Osteoblast (primary cell): ENCODE measurements at regions not wholly inside any gene's neighbourhood (a gene's known extent, or its start where the extent isn't known, plus 50 kb on each side); places are given as distances from the start of the nearest gene placed in this dataset. TPM values are rescaled to one million over a fixed set of nuclear protein-coding genes. Genes with fewer than 3 reads are reported as not detected.

Source experiments
- DNase-seq: peaks from one replicate; pipeline ENCODE4 v3.0.0; 2011; ENCODE audit warnings: low spot score, mixed read lengths; ENCODE audit not compliant: insufficient read length; ENCODE audit errors: missing footprints
- H2AFZ ChIP-seq: 2 replicates; pipeline ENCODE4 v1.6.0; 2011; ENCODE audit warnings: mild to moderate bottlenecking, low read length
- H3K27ac ChIP-seq: 2 replicates; pipeline ENCODE4 v1.5.1; 2011; ENCODE audit warnings: mild to moderate bottlenecking, low read depth, low read length, moderate library complexity
- H3K27me3 ChIP-seq: 2 replicates; pipeline ENCODE4 v1.6.0; 2012; ENCODE audit warnings: mild to moderate bottlenecking, control low read depth, inconsistent platforms, low read length, moderate library complexity; ENCODE audit not compliant: insufficient read depth
- H3K36me3 ChIP-seq: 2 replicates; pipeline ENCODE4 v1.5.1; 2011; ENCODE audit warnings: mild to moderate bottlenecking, low read length, control low read depth, moderate library complexity; ENCODE audit not compliant: insufficient read depth
- H3K4me1 ChIP-seq: 2 replicates; pipeline ENCODE4 v1.5.1; 2011; ENCODE audit warnings: mild to moderate bottlenecking, low read length, control low read depth, moderate library complexity; ENCODE audit not compliant: insufficient read depth
- H3K4me2 ChIP-seq: 2 replicates; pipeline ENCODE4 v1.6.0; 2011; ENCODE audit warnings: mild to moderate bottlenecking, low read length; ENCODE audit not compliant: insufficient read depth
- H3K4me3 ChIP-seq: fragments of 200-600 bp; sonication (generic); 3 replicates; pipeline ENCODE4 v1.5.1; 2012; ENCODE audit warnings: mild to moderate bottlenecking, low read length, inconsistent platforms; ENCODE audit not compliant: insufficient read depth
- H3K79me2 ChIP-seq: 2 replicates; pipeline ENCODE4 v1.6.0; 2012; ENCODE audit warnings: mild to moderate bottlenecking, low read length, control low read depth, inconsistent platforms; ENCODE audit not compliant: insufficient read depth
- H3K9me3 ChIP-seq: 2 replicates; pipeline ENCODE4 v1.5.1; 2011; ENCODE audit warnings: low read depth, low read length, control low read depth
- H4K20me1 ChIP-seq: 2 replicates; pipeline ENCODE4 v1.6.0; 2012; ENCODE audit warnings: mild to moderate bottlenecking, low read length, control low read depth; ENCODE audit not compliant: insufficient read depth
- CTCF ChIP-seq: IDR thresholded peaks from 2 replicates; pipeline ENCODE4 v1.5.1; 2011; ENCODE audit warnings: mild to moderate bottlenecking, low read depth, low read length, moderate library complexity; ENCODE audit errors: extremely low read depth
- small RNA-seq: library from RNA; depleted of rRNA; stranded (forward); fragments of <200 nt; gene quantifications from one replicate; pipeline ENCODE3, GENCODE V24; 2012

DNA sequence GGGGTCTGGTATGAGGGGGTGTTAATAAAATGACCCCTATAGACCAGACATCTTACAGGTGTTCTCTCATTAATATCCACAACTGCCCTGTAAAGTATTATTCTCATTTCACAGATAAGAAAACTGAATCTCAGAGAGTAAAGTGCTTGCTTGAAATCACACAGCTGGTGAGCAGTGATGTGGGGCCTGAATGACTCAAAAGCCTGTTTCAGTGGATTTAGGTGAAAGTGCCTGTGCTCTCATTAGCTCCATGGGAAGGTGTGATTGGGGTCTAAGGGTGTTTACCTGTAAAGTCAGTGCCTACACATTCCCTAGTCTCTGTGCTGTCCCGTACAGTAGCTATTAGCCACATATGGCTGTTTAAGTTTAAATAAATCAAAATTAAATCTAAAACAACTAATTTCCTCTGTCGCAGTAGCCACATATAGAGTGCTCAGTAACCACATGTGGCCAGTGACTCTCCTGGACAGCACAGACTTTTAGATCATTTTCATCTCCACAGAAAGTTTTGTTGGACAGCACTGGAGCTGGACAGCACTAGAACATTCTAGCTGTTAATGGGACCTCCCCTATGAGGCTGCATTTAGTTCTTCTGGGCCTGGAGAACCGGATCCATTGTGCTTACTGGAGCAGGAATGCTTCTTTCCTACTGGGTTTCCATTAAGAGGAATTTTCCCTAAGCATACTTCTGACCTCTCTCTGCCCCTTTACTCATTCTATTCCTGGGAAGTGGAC is 52.5 kb upstream of the SEMA6A start:
- Histone ChIP-seq H3K9me3 (no peaks in the 10 kb centered on the region), H3K4me2 (no peak overlapping the region), H2AFZ (no peak overlapping the region), H3K4me1 (no peaks in the 10 kb centered on the region), H4K20me1 (no peaks in the 10 kb centered on the region), H3K36me3 (no peaks in the 10 kb centered on the region), H3K27me3 (no peaks in the 10 kb centered on the region), H3K27ac (no peak overlapping the region), H3K4me3 (no peak overlapping the region), H3K79me2 (no peaks in the 10 kb centered on the region)
- no peak for TF ChIP-seq CTCF
- DNase-seq, result no peak

- no peak overlapping the region for H3K4me2 ChIP-seq
- H3K4me3 ChIP-seq, result no peak overlapping the region
- no peak for DNase-seq
- TF ChIP-seq CTCF, result no peak
- H3K9me3 ChIP-seq, result no peaks in the 10 kb centered on the region
- H4K20me1 ChIP-seq, result no peaks in the 10 kb centered on the region
- no peak overlapping the region for H2AFZ ChIP-seq
- no peak overlapping the region for H3K27ac ChIP-seq
- no peaks in the 10 kb centered on the region for H3K27me3 ChIP-seq
- H3K79me2 ChIP-seq, result no peaks in the 10 kb centered on the region
- no peaks in the 10 kb centered on the region for H3K36me3 ChIP-seq
- no peaks in the 10 kb centered on the region for H3K4me1 ChIP-seq
Measured at GRCh38 chr5:116626272-116626723, 51.7 kb upstream of the SEMA6A start.

Small RNA genes lying in the stretch of these regions (small RNA-seq; reads per million reads assigned to genes)
- gene AC093534.1 (not detected), gene RNU7-34P (not detected)
